Endothelial cell of umbilical vein (primary cell): ENCODE measurements at regions not wholly inside any gene's neighbourhood (a gene's known extent, or its start where the extent isn't known, plus 50 kb on each side); places are given as distances from the start of the nearest gene placed in this dataset.

ENCODE experiments used
- CTCF ChIP-seq, 2 donors: IDR thresholded peaks; 1 replicate in 1 of 2; 2 replicates in 1 of 2; pipeline ENCODE4 v1.5.1; 2011; ENCODE audit warnings: low read length in 2 of 2, mild to moderate bottlenecking in 2 of 2, moderate library complexity in 2 of 2, control low read depth in 1 of 2, inconsistent platforms in 1 of 2, low read depth in 1 of 2; ENCODE audit not compliant: insufficient read depth in 1 of 2; ENCODE audit errors: extremely low read depth in 1 of 2
- POLR2AphosphoS5 ChIP-seq: IDR thresholded peaks from 2 replicates; pipeline ENCODE4 v1.6.1; 2012; ENCODE audit warnings: low read depth, mild to moderate bottlenecking, control low read depth, low read length, moderate library complexity; ENCODE audit not compliant: insufficient read depth

- TF ChIP-seq CTCF (IDR thresholded peaks at IDR 0.05; ENCODE audit: extremely low read depth in 1 of 2, insufficient read depth in 1 of 2, low read depth in 1 of 2, low read length in 2 of 2) (no peak), POLR2AphosphoS5 (no peak)
These were observed 679.1 kb upstream of the COBL start for GRCh38 chr7:51995596-51996179.
